IMR-90 (cell line): ENCODE measurements at regions not wholly inside any gene's neighbourhood (a gene's known extent, or its start where the extent isn't known, plus 50 kb on each side); places are given as distances from the start of the nearest gene placed in this dataset.

Experiments
- ATAC-seq: fragments of 200-7000 bp; cut with Tn5 transposase; 2 replicates; pipeline ENCODE4 v1.9.1; 2020; ENCODE audit warnings: low read depth, mild to moderate bottlenecking, moderate library complexity
- BruUV-seq: library from RNA; stranded (reverse); fragments of 400-500 nt; replicated peaks from 2 replicates; lab custom pipeline; 2021; lab: Mats Ljungman, UMichigan
- CTCF ChIA-PET: fragments of 300-600 bp; formaldehyde crosslinking; extraction: SDS; loops from one replicate; lab custom pipeline; 2021; ENCODE audit warnings: antibody characterized with exemption; lab: Yijun Ruan, JAX
- POLR2A ChIA-PET: fragments of 300-600 bp; sonication (Branson Sonifier 250); formaldehyde crosslinking; loops from one replicate; lab custom pipeline; 2022; ENCODE audit warnings: antibody characterized with exemption; ENCODE audit not compliant: unreplicated experiment; lab: Charles Lee
- DNase-seq: peaks from one replicate; pipeline ENCODE4 v3.0.0; 2013
- H2AFZ ChIP-seq: replicated peaks from 2 replicates; pipeline ENCODE3; 2013; ENCODE audit warnings: low read length, mild to moderate bottlenecking; ENCODE audit not compliant: poor library complexity
- H2AK5ac ChIP-seq: 2 replicates; pipeline ENCODE4 v1.6.1; 2013; ENCODE audit warnings: low read depth, low read length, inconsistent platforms
- H2AK9ac ChIP-seq: replicated peaks from 2 replicates; pipeline ENCODE3; 2013; ENCODE audit warnings: mild to moderate bottlenecking, low read depth, low read length, moderate library complexity; ENCODE audit not compliant: poor library complexity
- H2BK120ac ChIP-seq: 2 replicates; pipeline ENCODE4 v1.6.1; 2013; ENCODE audit warnings: low read depth, low read length, inconsistent platforms
- H2BK15ac ChIP-seq: 3 replicates; pipeline ENCODE4 v1.6.1; 2013; ENCODE audit warnings: low read depth, low read length, inconsistent platforms
- H2BK20ac ChIP-seq: 2 replicates; pipeline ENCODE4 v1.6.1; 2013; ENCODE audit warnings: low read depth, mild to moderate bottlenecking, inconsistent platforms, low read length, moderate library complexity
- H2BK5ac ChIP-seq: 2 replicates; pipeline ENCODE4 v1.6.1; 2013; ENCODE audit warnings: mild to moderate bottlenecking, low read depth, low read length, inconsistent platforms; ENCODE audit not compliant: poor library complexity, severe bottlenecking
- H3K14ac ChIP-seq: replicated peaks from 2 replicates; pipeline ENCODE4 v1.6.1; 2013; ENCODE audit warnings: low read depth, low read length, inconsistent platforms
- H3K18ac ChIP-seq: 2 replicates; pipeline ENCODE4 v1.6.1; 2013; ENCODE audit warnings: low read depth, low read length, control low read depth
- H3K23ac ChIP-seq: 2 replicates; pipeline ENCODE4 v1.6.1; 2013; ENCODE audit warnings: low read depth, low read length, inconsistent platforms
- H3K27ac ChIP-seq: 2 replicates; pipeline ENCODE4 v1.5.1; 2013; ENCODE audit warnings: mild to moderate bottlenecking, control low read depth, low read length; ENCODE audit not compliant: insufficient read depth
- H3K27me3 ChIP-seq: 2 replicates; pipeline ENCODE4 v1.6.1; 2013; ENCODE audit warnings: low read length; ENCODE audit not compliant: control insufficient read depth, insufficient read depth
- H3K36me3 ChIP-seq: 2 replicates; pipeline ENCODE4 v1.6.1; 2013; ENCODE audit warnings: low read length, mixed read lengths; ENCODE audit not compliant: control insufficient read depth, insufficient read depth
- H3K4ac ChIP-seq: 2 replicates; pipeline ENCODE4 v1.6.1; 2013; ENCODE audit warnings: low read depth, low read length, inconsistent platforms
- H3K4me1 ChIP-seq: 2 replicates; pipeline ENCODE4 v1.6.1; 2013; ENCODE audit warnings: low read length, mixed read lengths; ENCODE audit not compliant: control insufficient read depth, insufficient read depth
- H3K4me2 ChIP-seq: 2 replicates; pipeline ENCODE4 v1.6.1; 2013; ENCODE audit warnings: low read depth, mild to moderate bottlenecking, control low read depth, low read length, moderate library complexity
- H3K4me3 ChIP-seq: 2 replicates; pipeline ENCODE4 v1.5.1; 2013; ENCODE audit warnings: low read depth, mild to moderate bottlenecking, control low read depth, low read length, moderate library complexity; ENCODE audit not compliant: insufficient read depth
- H3K56ac ChIP-seq: 2 replicates; pipeline ENCODE4 v1.6.1; 2013; ENCODE audit warnings: low read length, inconsistent platforms; ENCODE audit not compliant: insufficient read depth; ENCODE audit errors: extremely low read depth
- H3K79me1 ChIP-seq, 2 experiments: 2 replicates each; pipeline ENCODE4 v1.6.1; 2013; ENCODE audit warnings: low read length in 2 of 2, inconsistent platforms in 1 of 2, low read depth in 1 of 2
- H3K9ac ChIP-seq: 2 replicates; pipeline ENCODE4 v1.6.1; 2013; ENCODE audit warnings: low read depth, low read length, control low read depth
- H3K9me1 ChIP-seq: 2 replicates; pipeline ENCODE4 v1.6.1; 2013; ENCODE audit warnings: low read length, inconsistent platforms; ENCODE audit not compliant: insufficient read depth
- H3K9me3 ChIP-seq: 2 replicates; pipeline ENCODE4 v1.6.1; 2013; ENCODE audit warnings: low read length; ENCODE audit not compliant: control insufficient read depth, insufficient read depth
- H4K20me1 ChIP-seq: 2 replicates; pipeline ENCODE4 v1.6.1; 2013; ENCODE audit warnings: low read length, inconsistent platforms; ENCODE audit not compliant: insufficient read depth
- H4K5ac ChIP-seq: 2 replicates; pipeline ENCODE4 v1.6.1; 2013; ENCODE audit warnings: mild to moderate bottlenecking, low read depth, low read length, control low read depth
- H4K8ac ChIP-seq, 2 experiments: 2 replicates each; pipeline ENCODE4 v1.6.1; 2013; ENCODE audit warnings: low read depth in 2 of 2, low read length in 2 of 2, control low read depth in 1 of 2, inconsistent platforms in 1 of 2
- H4K91ac ChIP-seq: 2 replicates; pipeline ENCODE4 v1.6.1; 2013; ENCODE audit warnings: low read depth, low read length, inconsistent platforms; ENCODE audit not compliant: insufficient read depth
- BHLHE40 ChIP-seq: fragments of 150-350 bp; IDR thresholded peaks from 2 replicates; pipeline ENCODE4 v1.6.1; 2016; ENCODE audit warnings: mild to moderate bottlenecking, low read depth, low read length
- CEBPB ChIP-seq: IDR thresholded peaks from 2 replicates; pipeline ENCODE4 v1.6.1; 2012; ENCODE audit warnings: low read depth, low read length, improper control_type of control experiment
- CHD1 ChIP-seq: IDR thresholded peaks from 2 replicates; pipeline ENCODE4 v1.6.1; 2012; ENCODE audit warnings: low read depth, low read length, improper control_type of control experiment
- FOS ChIP-seq: fragments of 150-350 bp; IDR thresholded peaks from 2 replicates; pipeline ENCODE4 v1.6.1; 2016; ENCODE audit warnings: low read depth, low read length
- MAZ ChIP-seq: IDR thresholded peaks from 2 replicates; pipeline ENCODE4 v1.6.1; 2012; ENCODE audit warnings: low read depth, mild to moderate bottlenecking, low read length, improper control_type of control experiment, moderate library complexity, borderline replicate concordance
- MXI1 ChIP-seq: IDR thresholded peaks from 2 replicates; pipeline ENCODE4 v1.6.1; 2012; ENCODE audit warnings: low read depth, mild to moderate bottlenecking, low read length, moderate library complexity, borderline replicate concordance
- NFE2L2 ChIP-seq: fragments of 150-350 bp; IDR thresholded peaks from 2 replicates; pipeline ENCODE4 v1.6.1; 2016; ENCODE audit warnings: low read depth, mild to moderate bottlenecking, low read length
- RAD21 ChIP-seq: IDR thresholded peaks from 2 replicates; pipeline ENCODE4 v1.6.1; 2012; ENCODE audit warnings: low read length, improper control_type of control experiment
- RCOR1 ChIP-seq: IDR thresholded peaks from 2 replicates; pipeline ENCODE4 v1.6.1; 2012; ENCODE audit warnings: mild to moderate bottlenecking, low read length, improper control_type of control experiment; ENCODE audit not compliant: insufficient replicate concordance
- RFX5 ChIP-seq: IDR thresholded peaks from 2 replicates; pipeline ENCODE4 v1.8.0; 2012; ENCODE audit warnings: low read depth, mild to moderate bottlenecking, low read length, moderate library complexity
- SMC3 ChIP-seq: fragments of 150-350 bp; IDR thresholded peaks from 2 replicates; pipeline ENCODE4 v1.6.1; 2016; ENCODE audit warnings: low read depth, mild to moderate bottlenecking, antibody characterized with exemption, low read length, moderate library complexity
- WGBS, 2 experiments: methylation state at CpG; one replicate each; pipeline versions ENCODE4 v1.1.5 to v1.1.7; 2013; ENCODE audit warnings: missing lambda C conversion rate in 2 of 2; ENCODE audit not compliant: insufficient read length in 1 of 2; ENCODE audit errors: extremely low coverage in 2 of 2; 5-methylcytosine and 5-hydroxymethylcytosine counted together
- dilution Hi-C: fragments of 300-500 bp; cut with HindIII; formaldehyde crosslinking; loops from one replicate; pipeline ENCODE4 v1.14.3; 2018; ENCODE audit warnings: low sequenced_read_pairs; ENCODE audit not compliant: unreplicated experiment
- in situ Hi-C: fragments of 300-500 bp; cut with MboI; formaldehyde crosslinking; loops from 3 replicates; pipeline ENCODE4 v1.14.3; 2019; ENCODE audit warnings: low sequenced_read_pairs, inconsistent platforms, mixed read lengths
- intact Hi-C: fragments of 100-400 bp; cut with micrococcal nuclease; formaldehyde crosslinking; loops from 2 replicates; pipeline ENCODE4 v1.10.0; 2022
- TF ChIP-seq, protein P1 (sequence below): conservative IDR thresholded peaks from 2 replicates; pipeline ENCODE4 v1.5.1; 2012; ENCODE audit warnings: mild to moderate bottlenecking, low read depth, low read length, improper control_type of control experiment
- TF ChIP-seq, protein P2 (sequence below): fragments of 150-350 bp; IDR thresholded peaks from 2 replicates; pipeline ENCODE4 v1.6.1; 2016; ENCODE audit warnings: low read depth, mild to moderate bottlenecking, low read length, moderate library complexity, borderline replicate concordance

DNA sequence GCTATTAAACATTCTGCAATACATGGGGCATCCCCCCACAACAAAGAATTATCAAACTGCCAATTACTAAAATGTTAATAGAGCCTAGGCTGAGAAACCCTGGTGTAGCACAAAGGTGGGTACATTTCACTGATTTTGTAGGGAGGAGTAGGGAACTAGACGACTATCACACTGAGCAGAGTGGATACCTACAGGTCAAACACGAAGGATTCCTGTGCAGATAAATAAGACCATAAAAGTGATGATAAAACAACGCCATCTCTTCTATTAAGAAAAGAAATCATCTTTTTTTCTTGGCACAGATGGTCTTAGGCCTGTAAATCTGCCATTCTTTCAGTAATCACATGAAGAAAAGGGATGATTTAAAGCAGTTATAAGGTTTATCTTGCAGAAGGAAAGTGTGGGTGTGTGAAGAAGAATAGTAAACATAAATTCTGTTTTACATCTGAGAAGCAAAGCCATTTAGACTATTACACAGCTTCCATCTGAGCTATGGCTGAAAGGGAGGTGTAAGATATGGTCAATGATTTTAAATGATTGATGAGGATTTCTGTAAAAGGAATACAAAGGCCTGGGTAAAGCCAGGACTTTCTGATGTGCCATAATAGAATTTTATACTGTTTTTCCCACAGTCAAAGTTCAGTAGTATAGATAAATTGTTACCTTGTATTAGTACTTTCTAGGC lies 429.4 kb upstream of the GOT2 start:
- Histone ChIP-seq H3K9me3 (peaks cover 3% of the 10 kb centered on the region; the same call in 1 of the 2 replicates), H2BK120ac (no peak overlapping the region), H2AK5ac (no peak overlapping the region), H3K36me3 (no peaks in the 10 kb centered on the region), H3K27ac (no peak overlapping the region), H2BK5ac (no peak overlapping the region), H4K91ac (no peak overlapping the region), H2AFZ (no peak overlapping the region), H3K79me1 (no peaks in the 10 kb centered on the region), H3K56ac (no peak overlapping the region), H2BK15ac (no peak overlapping the region), H3K14ac (no peak overlapping the region), H3K4me2 (no peak overlapping the region), H2BK20ac (no peak overlapping the region), H3K18ac (no peak overlapping the region), H3K9ac (no peak overlapping the region), H4K20me1 (no peaks in the 10 kb centered on the region), H3K4me1 (no peaks in the 10 kb centered on the region), H3K4ac (no peak overlapping the region), H4K5ac (no peak overlapping the region), H2AK9ac (no peak overlapping the region), H4K8ac (no peak overlapping the region), H3K23ac (no peak overlapping the region), H3K4me3 (no peak overlapping the region), H3K9me1 (no peaks in the 10 kb centered on the region), H3K27me3 (no peaks in the 10 kb centered on the region)
- BruUV-seq, result no TSS peak
- dilution Hi-C loops, result no loop called here
- CTCF ChIA-PET, result no interaction called here
- DNase-seq, result no peak
- no CpG with 5 or more reads among the region's 3 CpGs for WGBS, 2 experiments
- TF ChIP-seq RAD21 (no peak), RFX5 (no peak), RCOR1 (no peak), SMC3 (no peak), FOS (no peak), CHD1 (no peak), MAZ (no peak), CEBPB (no peak), BHLHE40 (no peak), MXI1 (no peak), NFE2L2 (no peak)
- TF ChIP-seq, protein P1, sequence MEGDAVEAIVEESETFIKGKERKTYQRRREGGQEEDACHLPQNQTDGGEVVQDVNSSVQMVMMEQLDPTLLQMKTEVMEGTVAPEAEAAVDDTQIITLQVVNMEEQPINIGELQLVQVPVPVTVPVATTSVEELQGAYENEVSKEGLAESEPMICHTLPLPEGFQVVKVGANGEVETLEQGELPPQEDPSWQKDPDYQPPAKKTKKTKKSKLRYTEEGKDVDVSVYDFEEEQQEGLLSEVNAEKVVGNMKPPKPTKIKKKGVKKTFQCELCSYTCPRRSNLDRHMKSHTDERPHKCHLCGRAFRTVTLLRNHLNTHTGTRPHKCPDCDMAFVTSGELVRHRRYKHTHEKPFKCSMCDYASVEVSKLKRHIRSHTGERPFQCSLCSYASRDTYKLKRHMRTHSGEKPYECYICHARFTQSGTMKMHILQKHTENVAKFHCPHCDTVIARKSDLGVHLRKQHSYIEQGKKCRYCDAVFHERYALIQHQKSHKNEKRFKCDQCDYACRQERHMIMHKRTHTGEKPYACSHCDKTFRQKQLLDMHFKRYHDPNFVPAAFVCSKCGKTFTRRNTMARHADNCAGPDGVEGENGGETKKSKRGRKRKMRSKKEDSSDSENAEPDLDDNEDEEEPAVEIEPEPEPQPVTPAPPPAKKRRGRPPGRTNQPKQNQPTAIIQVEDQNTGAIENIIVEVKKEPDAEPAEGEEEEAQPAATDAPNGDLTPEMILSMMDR, result no peak
- TF ChIP-seq, protein P2, sequence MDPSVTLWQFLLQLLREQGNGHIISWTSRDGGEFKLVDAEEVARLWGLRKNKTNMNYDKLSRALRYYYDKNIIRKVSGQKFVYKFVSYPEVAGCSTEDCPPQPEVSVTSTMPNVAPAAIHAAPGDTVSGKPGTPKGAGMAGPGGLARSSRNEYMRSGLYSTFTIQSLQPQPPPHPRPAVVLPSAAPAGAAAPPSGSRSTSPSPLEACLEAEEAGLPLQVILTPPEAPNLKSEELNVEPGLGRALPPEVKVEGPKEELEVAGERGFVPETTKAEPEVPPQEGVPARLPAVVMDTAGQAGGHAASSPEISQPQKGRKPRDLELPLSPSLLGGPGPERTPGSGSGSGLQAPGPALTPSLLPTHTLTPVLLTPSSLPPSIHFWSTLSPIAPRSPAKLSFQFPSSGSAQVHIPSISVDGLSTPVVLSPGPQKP, result no peak
- POLR2A ChIA-PET, result no interaction called here
- intact Hi-C loops, result no loop called here
- in situ Hi-C loops, result no loop called here
- no peak for ATAC-seq
